ENCODE measurements at regions not wholly inside any gene's neighbourhood (a gene's known extent, or its start where the extent isn't known, plus 50 kb on each side); places are given as distances from the start of the nearest gene placed in this dataset.

- DNase-seq = no peak
These were observed 98.6 kb downstream of the BCL2L11 start for GRCh38 chr2:111219285-111219684.

- no peak for DNase-seq
These were observed 99.2 kb downstream of the BCL2L11 start for GRCh38 chr2:111219734-111220505.

GRCh38 chr2:111220962-111221361 lies 100.2 kb downstream of the BCL2L11 start:
- no peak for DNase-seq

GRCh38 chr2:111221701-111222100 lies 101.0 kb downstream of the BCL2L11 start:
- DNase-seq = no peak

- no peak for DNase-seq
These were observed 101.6 kb downstream of the BCL2L11 start for GRCh38 chr2:111222204-111222866.

GRCh38 chr2:111225856-111226255 lies 105.1 kb downstream of the BCL2L11 start:
- DNase-seq = no peak

- DNase-seq = peak; percentile 26
These were observed 106.4 kb downstream of the BCL2L11 start for GRCh38 chr2:111226876-111227700.

- DNase-seq = no peak
These were observed 107.0 kb downstream of the BCL2L11 start for GRCh38 chr2:111227716-111228141.

GRCh38 chr2:111231532-111232252 lies 111.0 kb downstream of the BCL2L11 start:
- peak; percentile 33 for DNase-seq

GRCh38 chr2:111235192-111236015 lies 114.7 kb downstream of the BCL2L11 start:
- no peak for DNase-seq

- no peak for DNase-seq
These were observed 115.3 kb downstream of the BCL2L11 start for GRCh38 chr2:111236025-111236424.

GRCh38 chr2:111238296-111238695 lies 117.6 kb downstream of the BCL2L11 start:
- DNase-seq = no peak

GRCh38 chr2:111239107-111239506 lies 118.4 kb downstream of the BCL2L11 start:
- no peak for DNase-seq

GRCh38 chr2:111239581-111240249 lies 119.0 kb downstream of the BCL2L11 start:
- DNase-seq = no peak

GRCh38 chr2:111243295-111243694 lies 122.6 kb downstream of the BCL2L11 start:
- no peak for DNase-seq

GRCh38 chr2:111244864-111245263 lies 124.2 kb downstream of the BCL2L11 start:
- no peak for DNase-seq

- no peak for DNase-seq
These were observed 125.9 kb downstream of the BCL2L11 start for GRCh38 chr2:111246620-111247061.

GRCh38 chr2:111247491-111247890 lies 126.8 kb downstream of the BCL2L11 start:
- no peak for DNase-seq

GRCh38 chr2:111249806-111250205 lies 129.1 kb downstream of the BCL2L11 start:
- no peak for DNase-seq

- DNase-seq = no peak
These were observed 129.8 kb downstream of the BCL2L11 start for GRCh38 chr2:111250448-111251030.

- no peak for DNase-seq
These were observed 131.0 kb downstream of the BCL2L11 start for GRCh38 chr2:111251711-111252110.
